Endothelial cell of umbilical vein (primary cell): ENCODE measurements at regions not wholly inside any gene's neighbourhood (a gene's known extent, or its start where the extent isn't known, plus 50 kb on each side); places are given as distances from the start of the nearest gene placed in this dataset.

ENCODE experiments used
- CTCF ChIP-seq, 2 donors: IDR thresholded peaks; 1 replicate in 1 of 2; 2 replicates in 1 of 2; pipeline ENCODE4 v1.5.1; 2011; ENCODE audit warnings: low read length in 2 of 2, mild to moderate bottlenecking in 2 of 2, moderate library complexity in 2 of 2, control low read depth in 1 of 2, inconsistent platforms in 1 of 2, low read depth in 1 of 2; ENCODE audit not compliant: insufficient read depth in 1 of 2; ENCODE audit errors: extremely low read depth in 1 of 2
- EZH2 ChIP-seq: IDR thresholded peaks from 2 replicates; pipeline ENCODE4 v1.6.1; 2012; ENCODE audit warnings: borderline replicate concordance, low read depth, mild to moderate bottlenecking, moderate library complexity, low read length, inconsistent platforms; ENCODE audit not compliant: severe bottlenecking
- JUN ChIP-seq: IDR thresholded peaks from 2 replicates; pipeline ENCODE4 v1.6.1; 2011; ENCODE audit warnings: borderline replicate concordance, low read depth; ENCODE audit not compliant: insufficient read length, insufficient read depth
- MYC ChIP-seq: IDR thresholded peaks from one replicate; pipeline ENCODE4 v1.6.1; 2011; ENCODE audit warnings: mild to moderate bottlenecking, low read depth, low read length
- POLR2A ChIP-seq: IDR thresholded peaks from 2 replicates; pipeline ENCODE4 v1.6.1; 2012; ENCODE audit warnings: low read depth, mild to moderate bottlenecking, control low read depth, low read length
- POLR2AphosphoS5 ChIP-seq: IDR thresholded peaks from 2 replicates; pipeline ENCODE4 v1.6.1; 2012; ENCODE audit warnings: low read depth, mild to moderate bottlenecking, control low read depth, low read length, moderate library complexity; ENCODE audit not compliant: insufficient read depth

DNA sequence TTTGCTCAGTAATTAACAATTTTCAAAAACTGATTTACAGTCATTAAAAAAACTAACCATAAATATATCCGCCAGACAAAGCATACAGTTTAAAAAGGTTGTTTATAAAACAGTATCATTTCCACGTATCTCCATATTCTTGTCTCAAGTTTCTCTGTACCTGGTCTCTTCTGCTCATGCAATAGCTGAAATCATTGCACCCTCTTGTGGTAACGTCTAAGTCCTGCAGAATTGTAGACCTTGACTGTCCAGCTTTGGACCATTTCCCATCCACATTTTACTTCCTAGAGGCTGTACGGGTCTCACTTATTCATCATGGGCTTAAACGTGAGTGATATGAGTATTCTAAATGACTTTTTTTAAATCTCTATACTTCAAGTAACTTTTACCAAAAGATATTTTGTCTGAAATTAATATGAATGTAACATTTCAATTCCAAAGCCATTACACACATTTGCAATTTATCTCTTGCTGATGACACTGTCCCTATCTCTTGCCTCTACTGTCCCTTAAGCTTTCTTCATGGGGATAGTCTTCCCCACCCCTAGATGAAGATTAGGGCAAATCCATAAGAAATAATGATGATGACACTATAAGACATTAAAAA, 118.5 kb downstream of the BTC start:
- no peak for TF ChIP-seq POLR2A
- no peak for TF ChIP-seq POLR2AphosphoS5
- TF ChIP-seq MYC = no peak
- peak; percentile 66 to 76 for TF ChIP-seq CTCF (IDR thresholded peaks at IDR 0.05; ENCODE audit: extremely low read depth in 1 of 2, insufficient read depth in 1 of 2, low read depth in 1 of 2, low read length in 2 of 2)
- TF ChIP-seq EZH2 = no peak
- no peak for TF ChIP-seq JUN
